ENCODE measurements at regions not wholly inside any gene's neighbourhood (a gene's known extent, or its start where the extent isn't known, plus 50 kb on each side); places are given as distances from the start of the nearest gene placed in this dataset.

DNA sequence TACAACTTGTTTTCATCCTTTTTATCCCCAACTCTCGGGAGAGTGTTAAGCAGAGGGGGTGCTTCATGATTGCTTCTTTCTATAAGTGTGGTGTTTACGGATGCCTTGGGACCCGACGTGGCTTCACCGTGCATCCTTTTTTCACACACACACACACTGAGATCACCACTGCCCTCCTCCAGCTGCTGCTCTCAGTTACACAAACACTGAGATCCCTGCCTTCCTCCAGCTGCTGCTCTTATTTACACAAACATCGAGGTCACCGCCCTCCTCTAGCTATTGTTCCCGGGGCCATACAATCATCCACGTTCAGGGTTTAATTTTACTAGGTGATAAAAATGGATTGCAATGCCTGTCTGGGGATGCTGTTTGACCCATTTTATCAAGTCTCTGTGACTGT, 155.4 kb upstream of the FAM9B start:
- TF ChIP-seq, protein P1, sequence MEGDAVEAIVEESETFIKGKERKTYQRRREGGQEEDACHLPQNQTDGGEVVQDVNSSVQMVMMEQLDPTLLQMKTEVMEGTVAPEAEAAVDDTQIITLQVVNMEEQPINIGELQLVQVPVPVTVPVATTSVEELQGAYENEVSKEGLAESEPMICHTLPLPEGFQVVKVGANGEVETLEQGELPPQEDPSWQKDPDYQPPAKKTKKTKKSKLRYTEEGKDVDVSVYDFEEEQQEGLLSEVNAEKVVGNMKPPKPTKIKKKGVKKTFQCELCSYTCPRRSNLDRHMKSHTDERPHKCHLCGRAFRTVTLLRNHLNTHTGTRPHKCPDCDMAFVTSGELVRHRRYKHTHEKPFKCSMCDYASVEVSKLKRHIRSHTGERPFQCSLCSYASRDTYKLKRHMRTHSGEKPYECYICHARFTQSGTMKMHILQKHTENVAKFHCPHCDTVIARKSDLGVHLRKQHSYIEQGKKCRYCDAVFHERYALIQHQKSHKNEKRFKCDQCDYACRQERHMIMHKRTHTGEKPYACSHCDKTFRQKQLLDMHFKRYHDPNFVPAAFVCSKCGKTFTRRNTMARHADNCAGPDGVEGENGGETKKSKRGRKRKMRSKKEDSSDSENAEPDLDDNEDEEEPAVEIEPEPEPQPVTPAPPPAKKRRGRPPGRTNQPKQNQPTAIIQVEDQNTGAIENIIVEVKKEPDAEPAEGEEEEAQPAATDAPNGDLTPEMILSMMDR (IDR thresholded peaks at IDR 0.05 in 4 of 5, conservative IDR thresholded peaks at IDR 0.05 in 1 of 5), result no peak
- TF ChIP-seq POLR2A (IDR thresholded peaks at IDR 0.05), result no peak

Data from gastrocnemius medialis (tissue), 4 donors.